GM19025 (cell line): ENCODE measurements at regions not wholly inside any gene's neighbourhood (a gene's known extent, or its start where the extent isn't known, plus 50 kb on each side); places are given as distances from the start of the nearest gene placed in this dataset.
"Not testable (repeated sequence)": the region's sequence is repeated elsewhere in the genome, so short reads cannot be mapped to it uniquely, and the experiment has no call there.

Experiments used
- ATAC-seq: cut with Tn5 transposase; IDR thresholded peaks from one replicate; pipeline ENCODE4 v1.9.1; 2021; ENCODE audit warnings: mild to moderate bottlenecking, low read depth, moderate library complexity; ENCODE audit not compliant: unreplicated experiment

- no peak for ATAC-seq
Measured at GRCh38 chr2:160550048-160550447, 56.4 kb upstream of the RBMS1 start.

- ATAC-seq, result no peak
Measured at GRCh38 chr2:160551259-160551658, 57.7 kb upstream of the RBMS1 start.

GRCh38 chr2:160555420-160556071, 61.9 kb upstream of the RBMS1 start:
- no peak for ATAC-seq

GRCh38 chr2:160557903-160558302, 64.3 kb upstream of the RBMS1 start:
- no peak for ATAC-seq

GRCh38 chr2:160558531-160558930, 64.9 kb upstream of the RBMS1 start:
- ATAC-seq, result no peak

- no peak for ATAC-seq
Measured at GRCh38 chr2:160561551-160562295, 68.1 kb upstream of the RBMS1 start.

GRCh38 chr2:160562730-160563129, 69.1 kb upstream of the RBMS1 start:
- ATAC-seq, result no peak

- no peak for ATAC-seq
Measured at GRCh38 chr2:160564591-160564990, 71.0 kb upstream of the RBMS1 start.

GRCh38 chr2:160565099-160565845, 71.7 kb upstream of the RBMS1 start:
- ATAC-seq, result no peak

- no peak for ATAC-seq
Measured at GRCh38 chr2:160566717-160567116, 73.1 kb upstream of the RBMS1 start.

GRCh38 chr2:160568856-160569255, 75.2 kb upstream of the RBMS1 start:
- ATAC-seq, result no peak

GRCh38 chr2:160570376-160570775, 76.8 kb upstream of the RBMS1 start:
- no peak for ATAC-seq

- ATAC-seq, result no peak
Measured at GRCh38 chr2:160574468-160575140, 81.0 kb upstream of the RBMS1 start.

GRCh38 chr2:160575368-160575767, 81.8 kb upstream of the RBMS1 start:
- ATAC-seq, result no peak

GRCh38 chr2:160576054-160576499, 82.5 kb upstream of the RBMS1 start:
- no peak for ATAC-seq

- not testable (repeated sequence) for ATAC-seq
Measured at GRCh38 chr2:160577081-160577480, 83.5 kb upstream of the RBMS1 start.

- no peak for ATAC-seq
Measured at GRCh38 chr2:160581035-160581434, 87.4 kb upstream of the RBMS1 start.

GRCh38 chr2:160581448-160581847, 87.8 kb upstream of the RBMS1 start:
- no peak for ATAC-seq

- ATAC-seq, result no peak
Measured at GRCh38 chr2:160582081-160582480, 88.5 kb upstream of the RBMS1 start.

GRCh38 chr2:160582490-160583145, 89.0 kb upstream of the RBMS1 start:
- ATAC-seq, result no peak
